Uterus (tissue), 3 donors: ENCODE measurements at regions not wholly inside any gene's neighbourhood (a gene's known extent, or its start where the extent isn't known, plus 50 kb on each side); places are given as distances from the start of the nearest gene placed in this dataset.

ENCODE experiments used
- DNase-seq, 2 donors: peaks; one replicate each; pipeline ENCODE4 v3.0.0-alpha.2; 2019 to 2020
- H3K27ac ChIP-seq, 2 donors: fragments of 200-600 bp; sonication (generic); 1 replicate in 1 of 2; 2 replicates in 1 of 2; pipeline ENCODE4 v1.5.1; 2016 to 2018
- H3K27me3 ChIP-seq, 2 donors: fragments of 200-600 bp; sonication (generic); one replicate each; pipeline ENCODE4 v1.5.1; 2018 to 2019; ENCODE audit warnings: control low read depth in 1 of 2
- H3K36me3 ChIP-seq, 2 donors: fragments of 200-600 bp; sonication (generic); one replicate each; pipeline ENCODE4 v1.5.1; 2019; ENCODE audit warnings: control low read depth in 1 of 2
- H3K4me1 ChIP-seq, 2 donors: fragments of 200-600 bp; sonication (generic); one replicate each; pipeline ENCODE4 v1.5.1; 2018 to 2019; ENCODE audit warnings: control low read depth in 1 of 2
- H3K4me3 ChIP-seq, 2 donors: fragments of 200-600 bp; sonication (generic); 1 replicate in 1 of 2; 2 replicates in 1 of 2; pipeline ENCODE4 v1.5.1; 2018 to 2019; ENCODE audit warnings: mild to moderate bottlenecking in 1 of 2
- H3K9me3 ChIP-seq, 2 donors: fragments of 200-600 bp; sonication (generic); one replicate each; pipeline ENCODE4 v1.5.1; 2019; ENCODE audit warnings: control low read depth in 1 of 2
- CTCF ChIP-seq, 4 experiments: fragments of 200-600 bp in 2 of 4; fragments of 450-650 bp in 2 of 4; sonication (generic) in 2 of 4; IDR thresholded peaks; one replicate each; pipeline ENCODE4 v1.5.1; 2016 to 2019; ENCODE audit warnings: antibody characterized with exemption in 4 of 4, mild to moderate bottlenecking in 2 of 4, moderate library complexity in 1 of 4
- POLR2A ChIP-seq, 2 donors: fragments of 450-650 bp; IDR thresholded peaks; one replicate each; pipeline ENCODE4 v1.6.1; 2016; ENCODE audit warnings: antibody characterized with exemption in 2 of 2, mild to moderate bottlenecking in 1 of 2, moderate library complexity in 1 of 2
- intact Hi-C: fragments of 100-400 bp; cut with DNase I; formaldehyde crosslinking; loops from one replicate; pipeline ENCODE4 v1.15.1; 2023; ENCODE audit warnings: low total_unique reads
- donor health status: DM: yes; HTN: yes; CAD: no.

- Histone ChIP-seq H3K36me3 (no peaks in the 10 kb centered on the region), H3K27ac (no peak overlapping the region), H3K9me3 (no peaks in the 10 kb centered on the region), H3K27me3 (no peaks in the 10 kb centered on the region), H3K4me3 (no peak overlapping the region), H3K4me1 (no peaks in the 10 kb centered on the region)
- intact Hi-C loops, result no loop called here
- TF ChIP-seq POLR2A (IDR thresholded peaks at IDR 0.05), result no peak
- TF ChIP-seq CTCF (IDR thresholded peaks at IDR 0.05), result no peak
- no peak for DNase-seq
Measured at GRCh38 chr4:179747218-179747910, 2305.1 kb upstream of the AGA start.

- H3K4me1 ChIP-seq, result no peaks in the 10 kb centered on the region
- H3K9me3 ChIP-seq, result no peaks in the 10 kb centered on the region
- intact Hi-C loops, result no loop called here
- DNase-seq, result no peak
- no peak overlapping the region for H3K4me3 ChIP-seq
- no peak for TF ChIP-seq CTCF (IDR thresholded peaks at IDR 0.05)
- no peak for TF ChIP-seq POLR2A (IDR thresholded peaks at IDR 0.05)
- H3K27ac ChIP-seq, result no peak overlapping the region
- H3K27me3 ChIP-seq, result no peaks in the 10 kb centered on the region
- no peaks in the 10 kb centered on the region for H3K36me3 ChIP-seq
Measured at GRCh38 chr4:179748837-179749236, 2306.6 kb upstream of the AGA start.

GRCh38 chr4:179750374-179750773 lies 2308.1 kb upstream of the AGA start:
- no peak for DNase-seq
- intact Hi-C loops, result no loop called here
- Histone ChIP-seq H3K9me3 (no peaks in the 10 kb centered on the region), H3K36me3 (no peaks in the 10 kb centered on the region), H3K4me1 (no peaks in the 10 kb centered on the region), H3K4me3 (no peak overlapping the region), H3K27ac (no peak overlapping the region), H3K27me3 (no peaks in the 10 kb centered on the region)
- TF ChIP-seq POLR2A (IDR thresholded peaks at IDR 0.05) (no peak), CTCF (IDR thresholded peaks at IDR 0.05) (no peak)

- Histone ChIP-seq H3K27ac (no peak overlapping the region), H3K27me3 (no peaks in the 10 kb centered on the region), H3K9me3 (no peaks in the 10 kb centered on the region), H3K36me3 (no peaks in the 10 kb centered on the region), H3K4me1 (no peaks in the 10 kb centered on the region), H3K4me3 (no peak overlapping the region)
- intact Hi-C loops, result no loop called here
- TF ChIP-seq CTCF (IDR thresholded peaks at IDR 0.05) (no peak), POLR2A (IDR thresholded peaks at IDR 0.05) (no peak)
- no peak for DNase-seq
Measured at GRCh38 chr4:179751669-179752068, 2309.4 kb upstream of the AGA start.

- H3K4me3 ChIP-seq, result no peak overlapping the region
- no peak overlapping the region for H3K27ac ChIP-seq
- no peak for DNase-seq
- intact Hi-C loops, result no loop called here
- H3K9me3 ChIP-seq, result no peaks in the 10 kb centered on the region
- TF ChIP-seq POLR2A (IDR thresholded peaks at IDR 0.05) (no peak), CTCF (IDR thresholded peaks at IDR 0.05) (no peak)
- H3K36me3 ChIP-seq, result no peaks in the 10 kb centered on the region
- no peaks in the 10 kb centered on the region for H3K4me1 ChIP-seq
- H3K27me3 ChIP-seq, result no peaks in the 10 kb centered on the region
Measured at GRCh38 chr4:179755322-179755721, 2313.1 kb upstream of the AGA start.
